ENCODE measurements at regions not wholly inside any gene's neighbourhood (a gene's known extent, or its start where the extent isn't known, plus 50 kb on each side); places are given as distances from the start of the nearest gene placed in this dataset.

DNA sequence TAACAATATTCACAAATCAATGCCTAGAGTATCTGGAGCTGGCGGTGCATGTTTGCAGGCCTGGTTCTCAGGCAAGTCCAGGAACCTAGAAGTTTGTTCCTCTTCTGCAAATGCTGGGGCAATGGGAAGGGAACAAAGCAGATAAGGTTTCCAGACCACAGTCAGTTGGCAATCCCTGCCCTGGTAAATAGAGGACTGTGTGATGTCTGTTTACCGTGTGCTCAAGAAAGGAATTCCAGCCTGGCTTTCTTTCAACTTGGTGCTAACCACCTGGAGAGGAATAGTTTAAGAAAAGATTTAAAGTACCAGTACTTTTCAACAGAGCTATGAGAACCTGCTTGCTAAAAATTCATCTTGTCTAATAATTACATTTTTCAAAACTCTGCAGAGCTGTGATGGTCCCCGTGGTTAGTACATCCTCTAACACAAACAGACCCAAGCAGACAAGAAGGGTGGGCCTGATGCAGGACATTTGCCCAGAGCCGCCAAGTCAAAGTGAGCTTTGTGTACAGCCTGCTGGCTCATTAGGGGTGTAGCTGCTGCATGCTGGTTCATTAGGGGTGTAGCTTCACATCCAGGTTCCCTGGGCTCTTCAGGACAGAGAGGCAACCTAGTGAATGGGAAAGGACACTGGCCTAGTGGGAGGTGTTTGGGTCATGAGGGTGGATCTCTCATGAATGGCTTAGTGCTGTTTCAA is 220.5 kb downstream of the SQOR start:
- TF ChIP-seq POLR2A (IDR thresholded peaks at IDR 0.05): no peak
- TF ChIP-seq, protein P1, sequence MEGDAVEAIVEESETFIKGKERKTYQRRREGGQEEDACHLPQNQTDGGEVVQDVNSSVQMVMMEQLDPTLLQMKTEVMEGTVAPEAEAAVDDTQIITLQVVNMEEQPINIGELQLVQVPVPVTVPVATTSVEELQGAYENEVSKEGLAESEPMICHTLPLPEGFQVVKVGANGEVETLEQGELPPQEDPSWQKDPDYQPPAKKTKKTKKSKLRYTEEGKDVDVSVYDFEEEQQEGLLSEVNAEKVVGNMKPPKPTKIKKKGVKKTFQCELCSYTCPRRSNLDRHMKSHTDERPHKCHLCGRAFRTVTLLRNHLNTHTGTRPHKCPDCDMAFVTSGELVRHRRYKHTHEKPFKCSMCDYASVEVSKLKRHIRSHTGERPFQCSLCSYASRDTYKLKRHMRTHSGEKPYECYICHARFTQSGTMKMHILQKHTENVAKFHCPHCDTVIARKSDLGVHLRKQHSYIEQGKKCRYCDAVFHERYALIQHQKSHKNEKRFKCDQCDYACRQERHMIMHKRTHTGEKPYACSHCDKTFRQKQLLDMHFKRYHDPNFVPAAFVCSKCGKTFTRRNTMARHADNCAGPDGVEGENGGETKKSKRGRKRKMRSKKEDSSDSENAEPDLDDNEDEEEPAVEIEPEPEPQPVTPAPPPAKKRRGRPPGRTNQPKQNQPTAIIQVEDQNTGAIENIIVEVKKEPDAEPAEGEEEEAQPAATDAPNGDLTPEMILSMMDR (IDR thresholded peaks at IDR 0.05): no peak

Measured in esophagus squamous epithelium (tissue), 4 donors.